Choroid plexus epithelial cell (primary cell): ENCODE measurements at regions not wholly inside any gene's neighbourhood (a gene's known extent, or its start where the extent isn't known, plus 50 kb on each side); places are given as distances from the start of the nearest gene placed in this dataset.

Experiments used
- DNase-seq: peaks from one replicate; pipeline ENCODE4 v3.0.0-alpha.2; 2010; ENCODE audit warnings: low read depth
- H3K4me3 ChIP-seq: 2 replicates; pipeline ENCODE4 v1.5.1; 2011; ENCODE audit warnings: low read depth, mild to moderate bottlenecking, control low read depth, low read length, moderate library complexity
- TF ChIP-seq, protein P1 (sequence below): conservative IDR thresholded peaks from 2 replicates; pipeline ENCODE4 v1.5.1; 2011; ENCODE audit warnings: low read depth, mild to moderate bottlenecking, control low read depth, inconsistent platforms, low read length, moderate library complexity

DNA sequence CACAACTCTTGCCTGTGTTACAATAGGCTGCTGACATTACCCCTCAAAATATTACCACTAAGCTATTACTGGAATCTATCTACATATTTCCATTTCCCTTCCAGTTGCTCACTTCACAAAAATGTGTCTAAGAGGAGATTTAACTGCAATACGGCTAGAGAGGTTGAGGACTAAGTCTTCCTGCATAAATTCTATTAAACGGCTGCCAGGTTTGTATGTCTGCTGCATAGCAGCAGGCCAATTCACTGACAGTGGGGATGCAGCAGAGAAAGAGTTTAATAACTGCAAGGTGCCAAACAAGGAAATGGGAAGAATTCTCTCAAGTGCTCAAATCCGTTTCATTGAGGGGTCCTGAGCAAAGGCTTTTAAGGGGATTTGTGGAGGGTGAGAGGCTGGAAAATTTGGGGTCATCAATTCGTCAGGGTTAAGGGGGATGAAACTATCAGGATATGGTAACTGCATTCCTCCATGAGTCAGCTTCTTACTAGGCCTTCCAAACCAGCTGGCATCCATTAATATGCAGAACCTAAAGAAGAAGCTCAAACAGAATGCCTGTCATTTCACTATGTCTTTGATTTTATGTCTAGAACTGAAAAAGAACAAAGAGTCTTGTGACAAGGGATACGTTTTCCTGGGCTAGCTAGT, 675.6 kb downstream of the TBL1XR1 start:
- no peak overlapping the region for H3K4me3 ChIP-seq
- TF ChIP-seq, protein P1, sequence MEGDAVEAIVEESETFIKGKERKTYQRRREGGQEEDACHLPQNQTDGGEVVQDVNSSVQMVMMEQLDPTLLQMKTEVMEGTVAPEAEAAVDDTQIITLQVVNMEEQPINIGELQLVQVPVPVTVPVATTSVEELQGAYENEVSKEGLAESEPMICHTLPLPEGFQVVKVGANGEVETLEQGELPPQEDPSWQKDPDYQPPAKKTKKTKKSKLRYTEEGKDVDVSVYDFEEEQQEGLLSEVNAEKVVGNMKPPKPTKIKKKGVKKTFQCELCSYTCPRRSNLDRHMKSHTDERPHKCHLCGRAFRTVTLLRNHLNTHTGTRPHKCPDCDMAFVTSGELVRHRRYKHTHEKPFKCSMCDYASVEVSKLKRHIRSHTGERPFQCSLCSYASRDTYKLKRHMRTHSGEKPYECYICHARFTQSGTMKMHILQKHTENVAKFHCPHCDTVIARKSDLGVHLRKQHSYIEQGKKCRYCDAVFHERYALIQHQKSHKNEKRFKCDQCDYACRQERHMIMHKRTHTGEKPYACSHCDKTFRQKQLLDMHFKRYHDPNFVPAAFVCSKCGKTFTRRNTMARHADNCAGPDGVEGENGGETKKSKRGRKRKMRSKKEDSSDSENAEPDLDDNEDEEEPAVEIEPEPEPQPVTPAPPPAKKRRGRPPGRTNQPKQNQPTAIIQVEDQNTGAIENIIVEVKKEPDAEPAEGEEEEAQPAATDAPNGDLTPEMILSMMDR = no peak
- peak; percentile 76 for DNase-seq

DNA sequence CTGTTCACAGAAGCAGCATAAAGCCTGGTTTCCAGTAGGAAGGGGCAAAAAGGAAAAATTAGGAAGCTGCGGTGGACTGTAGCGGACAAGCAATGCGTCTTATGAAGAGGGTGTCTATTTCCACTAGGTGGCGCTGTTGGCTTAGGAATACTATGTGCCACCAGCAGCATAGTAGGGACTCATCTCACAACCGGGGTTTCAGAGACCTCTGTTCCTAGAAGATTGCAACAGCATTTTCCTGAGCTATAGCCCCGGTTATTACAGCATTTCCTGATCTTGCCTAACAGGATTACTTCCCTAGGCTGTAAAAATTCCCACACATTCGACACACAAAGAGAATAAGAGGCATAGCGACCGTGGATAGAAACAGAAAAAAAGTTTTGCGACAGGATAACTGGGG, 683.0 kb downstream of the TBL1XR1 start:
- TF ChIP-seq, protein P1 = peak; percentile 76
- peak; percentile 73 for DNase-seq

DNA sequence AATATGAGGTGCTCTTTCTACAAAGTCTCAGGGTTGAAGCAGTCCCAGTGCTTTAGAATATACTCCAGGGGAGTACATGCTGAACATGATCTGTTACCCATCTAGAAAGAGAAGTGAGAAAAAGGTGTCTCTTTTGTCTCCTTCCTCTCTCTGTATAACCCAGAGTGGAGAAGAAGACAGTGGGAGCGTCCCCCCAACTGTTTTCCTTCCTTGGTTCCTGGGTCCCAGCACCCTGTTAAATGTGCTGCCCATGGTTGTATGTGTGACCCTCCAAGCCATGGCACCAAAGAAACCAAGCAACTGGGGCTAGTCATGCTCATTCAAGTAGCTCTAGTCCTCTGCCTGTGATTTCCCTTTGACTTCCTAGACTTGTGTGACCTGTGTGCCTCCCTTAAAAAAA, 683.7 kb downstream of the TBL1XR1 start:
- TF ChIP-seq, protein P1 = no peak
- H3K4me3 ChIP-seq = no peak overlapping the region
- DNase-seq = peak; percentile 4

More for the DNA sequence above, 683.0 kb downstream of the TBL1XR1 start:
- H3K4me3 ChIP-seq = no peak overlapping the region

DNA sequence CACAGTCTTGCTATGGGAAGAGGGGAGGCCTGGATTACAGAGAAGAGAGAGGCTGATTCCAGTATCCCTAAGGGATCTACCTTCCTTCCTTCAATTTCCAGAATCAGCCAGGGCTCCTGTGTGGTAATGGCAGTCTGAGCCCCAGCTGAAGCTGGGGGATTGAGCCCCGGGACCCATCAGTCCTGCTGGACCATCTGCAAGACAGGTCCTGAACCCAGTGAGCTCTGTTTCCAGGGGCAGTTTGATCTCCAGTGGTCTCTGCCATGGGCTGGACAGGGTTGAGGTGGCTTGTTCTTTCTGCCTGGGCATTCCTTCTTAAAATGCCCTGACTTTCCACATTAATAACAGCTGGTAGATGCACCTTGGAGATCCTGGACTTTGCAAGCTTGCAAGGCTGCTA, 685.2 kb downstream of the TBL1XR1 start:
- H3K4me3 ChIP-seq = no peak overlapping the region
- TF ChIP-seq, protein P1 = no peak
- no peak for DNase-seq

DNA sequence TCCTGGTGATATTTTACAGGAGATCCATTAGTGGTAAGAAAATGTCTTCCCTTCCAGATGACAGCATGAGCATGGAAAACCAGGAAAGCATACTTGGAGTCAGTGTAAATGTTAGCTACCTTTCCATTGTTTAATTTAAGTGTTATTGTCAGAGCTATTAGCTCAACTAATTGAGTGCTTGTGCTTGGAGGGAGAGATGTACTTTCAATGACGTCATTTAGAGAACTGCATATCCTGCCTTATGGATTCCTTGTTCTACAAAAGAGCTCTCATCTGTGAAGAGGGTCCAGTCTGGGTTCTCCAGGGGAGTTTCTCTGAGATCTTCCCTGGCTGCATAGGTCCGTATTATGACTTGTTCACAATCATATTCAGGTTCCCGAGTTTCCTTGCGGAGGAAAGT, 687.2 kb downstream of the TBL1XR1 start:
- no peak for DNase-seq
- TF ChIP-seq, protein P1 = no peak
- no peak overlapping the region for H3K4me3 ChIP-seq

DNA sequence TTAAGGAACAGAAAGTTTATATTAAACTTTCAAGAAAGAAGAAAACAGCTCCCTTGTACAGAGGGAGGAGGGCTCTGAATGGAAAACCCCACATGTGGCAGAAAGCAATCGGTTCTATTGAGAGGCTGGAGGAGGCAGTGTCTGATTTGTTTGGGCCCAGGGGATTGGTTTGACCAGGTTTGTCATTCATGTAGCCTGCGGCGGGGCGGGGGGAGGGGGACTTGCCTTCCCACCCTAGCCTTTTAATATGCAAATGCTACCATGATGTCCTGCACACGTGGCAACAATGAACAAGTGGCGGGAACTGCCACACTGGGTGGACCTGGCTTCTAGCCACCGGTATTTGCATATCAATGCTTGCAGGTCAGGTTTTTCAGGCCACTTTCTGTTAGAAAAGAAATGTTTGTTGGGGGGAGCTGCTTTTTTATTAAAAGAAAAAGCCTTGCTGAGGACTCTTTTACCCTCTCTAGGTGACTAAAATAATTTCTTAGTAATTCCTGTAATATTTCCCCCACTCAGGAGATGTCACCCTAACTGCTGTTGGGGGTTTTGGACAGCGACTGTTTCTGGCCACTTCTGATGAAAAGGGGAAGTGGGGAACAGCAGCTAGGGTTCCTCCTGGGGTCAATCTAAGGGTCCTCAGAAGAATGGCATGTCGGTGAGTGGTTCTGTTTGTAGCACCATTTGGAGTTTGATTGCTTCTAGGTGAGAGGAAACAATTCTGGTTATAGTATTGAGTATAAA, 691.2 kb downstream of the TBL1XR1 start:
- TF ChIP-seq, protein P1 = no peak
- DNase-seq = no peak
- no peak overlapping the region for H3K4me3 ChIP-seq

DNA sequence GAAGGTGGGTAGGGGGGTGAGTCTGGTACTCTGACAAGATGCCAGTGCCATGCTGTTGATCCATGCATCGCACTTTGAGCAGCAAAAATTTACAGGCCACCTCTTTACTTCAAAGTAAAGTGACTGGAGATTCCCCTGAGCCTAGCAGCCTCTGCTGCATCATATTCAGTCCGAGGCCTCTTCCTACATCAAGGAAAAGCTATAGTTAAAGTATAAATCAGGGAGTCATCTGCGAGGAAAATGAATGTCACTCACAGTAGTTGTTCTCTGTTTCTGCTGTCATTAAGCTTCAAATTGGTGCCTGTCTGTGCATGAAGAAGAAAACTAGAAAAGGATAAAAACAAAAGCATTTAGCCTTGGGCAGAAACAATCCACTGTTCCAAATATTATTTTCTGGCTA, 706.2 kb downstream of the TBL1XR1 start:
- DNase-seq = no peak
- TF ChIP-seq, protein P1 = no peak
- no peak overlapping the region for H3K4me3 ChIP-seq
